Endothelial cell of umbilical vein (primary cell): ENCODE measurements at regions not wholly inside any gene's neighbourhood (a gene's known extent, or its start where the extent isn't known, plus 50 kb on each side); places are given as distances from the start of the nearest gene placed in this dataset.

Source experiments
- BruUV-seq: library from RNA; stranded (reverse); fragments of 400-500 nt; replicated peaks from 2 replicates; lab custom pipeline; 2021; lab: Mats Ljungman, UMichigan
- CTCF ChIA-PET: fragments of 300-600, 350-600 bp; sonication (Branson Sonifier 250); formaldehyde crosslinking; loops from one replicate; lab custom pipeline; 2021; ENCODE audit warnings: antibody characterized with exemption, inconsistent platforms; lab: Charles Lee
- POLR2A ChIA-PET: fragments of 300-600, 350-600 bp; sonication (Branson Sonifier 250); formaldehyde crosslinking; loops from one replicate; lab custom pipeline; 2021; ENCODE audit warnings: antibody characterized with exemption, inconsistent platforms; lab: Charles Lee
- DNase-seq: peaks from one replicate; pipeline ENCODE4 v3.0.0-alpha.2; 2011; ENCODE audit warnings: low read depth, low spot score
- FAIRE-seq: peaks from 2 replicates; lab custom pipeline; 2011; peaks lifted over from hg19 to GRCh38; lab: Jason Lieb, UNC
- H2AFZ ChIP-seq: 2 replicates; pipeline ENCODE4 v1.6.0; 2012; ENCODE audit warnings: low read depth, low read length, control low read depth, inconsistent platforms
- H3K27ac ChIP-seq: 2 replicates; pipeline ENCODE4 v1.5.1; 2011; ENCODE audit warnings: low read depth, mild to moderate bottlenecking, control low read depth, low read length, moderate library complexity; ENCODE audit not compliant: insufficient read depth
- H3K27me3 ChIP-seq, 2 experiments: 2 replicates each; pipeline versions ENCODE4 v1.6.0 to v1.6.1; 2011; ENCODE audit warnings: low read length in 2 of 2, mixed read lengths in 1 of 2; ENCODE audit not compliant: control insufficient read depth in 2 of 2, insufficient read depth in 2 of 2
- H3K36me3 ChIP-seq, 2 experiments: 2 replicates in 1 of 2; 3 replicates in 1 of 2; pipeline ENCODE4 v1.5.1; 2011; ENCODE audit warnings: low read length in 2 of 2, mild to moderate bottlenecking in 1 of 2, moderate library complexity in 1 of 2; ENCODE audit not compliant: control insufficient read depth in 2 of 2, insufficient read depth in 2 of 2; ENCODE audit errors: extremely low read depth in 1 of 2
- H3K4me1 ChIP-seq: 3 replicates; pipeline ENCODE4 v1.5.1; 2011; ENCODE audit warnings: mild to moderate bottlenecking, low read length; ENCODE audit not compliant: control insufficient read depth, insufficient read depth; ENCODE audit errors: extremely low read depth
- H3K4me2 ChIP-seq: 2 replicates; pipeline ENCODE4 v1.6.1; 2011; ENCODE audit warnings: low read length, control low read depth, mixed read lengths; ENCODE audit not compliant: insufficient read depth
- H3K4me3 ChIP-seq, 3 experiments: fragments of 200-600 bp in 1 of 3; sonication (generic), shearing (Covaris generic) in 1 of 3; replicated peaks in 1 of 3; 2 replicates each; pipeline ENCODE4 v1.5.1; 2011 to 2016; ENCODE audit warnings: control low read depth in 3 of 3, low read length in 3 of 3, mild to moderate bottlenecking in 2 of 3, inconsistent platforms in 1 of 3, low read depth in 1 of 3, moderate library complexity in 1 of 3; ENCODE audit not compliant: insufficient read depth in 1 of 3
- H3K79me2 ChIP-seq: 2 replicates; pipeline ENCODE4 v1.6.0; 2012; ENCODE audit warnings: low read length, inconsistent platforms; ENCODE audit not compliant: control insufficient read depth, insufficient read depth
- H3K9ac ChIP-seq: replicated peaks from 2 replicates; pipeline ENCODE3; 2011; ENCODE audit warnings: low read length, control low read depth; ENCODE audit not compliant: insufficient read depth; ENCODE audit errors: extremely low read depth
- H3K9me1 ChIP-seq: replicated peaks from 3 replicates; pipeline ENCODE4 v1.6.0; 2011; ENCODE audit warnings: mild to moderate bottlenecking, low read length; ENCODE audit not compliant: control insufficient read depth, insufficient read depth; ENCODE audit errors: extremely low read depth
- H3K9me3 ChIP-seq: replicated peaks from 2 replicates; pipeline ENCODE4 v1.5.1; 2012; ENCODE audit warnings: low read length, inconsistent platforms; ENCODE audit not compliant: control insufficient read depth, insufficient read depth
- H4K20me1 ChIP-seq: replicated peaks from 2 replicates; pipeline ENCODE3; 2011; ENCODE audit warnings: mild to moderate bottlenecking, low read length; ENCODE audit not compliant: control insufficient read depth, insufficient read depth; ENCODE audit errors: extremely low read depth
- EZH2 ChIP-seq: IDR thresholded peaks from 2 replicates; pipeline ENCODE4 v1.6.1; 2012; ENCODE audit warnings: borderline replicate concordance, low read depth, mild to moderate bottlenecking, moderate library complexity, low read length, inconsistent platforms; ENCODE audit not compliant: severe bottlenecking
- FOS ChIP-seq: IDR thresholded peaks from 2 replicates; pipeline ENCODE4 v1.6.1; 2011; ENCODE audit warnings: mild to moderate bottlenecking, low read length, moderate library complexity, borderline replicate concordance; ENCODE audit not compliant: insufficient read depth
- GATA2 ChIP-seq: IDR thresholded peaks from 2 replicates; pipeline ENCODE4 v1.7.0; 2011; ENCODE audit warnings: low read depth, mild to moderate bottlenecking, moderate library complexity, mixed read lengths, low read length; ENCODE audit not compliant: insufficient read length, insufficient read depth
- JUN ChIP-seq: IDR thresholded peaks from 2 replicates; pipeline ENCODE4 v1.6.1; 2011; ENCODE audit warnings: borderline replicate concordance, low read depth; ENCODE audit not compliant: insufficient read length, insufficient read depth
- MYC ChIP-seq: IDR thresholded peaks from one replicate; pipeline ENCODE4 v1.6.1; 2011; ENCODE audit warnings: mild to moderate bottlenecking, low read depth, low read length
- POLR2A ChIP-seq: IDR thresholded peaks from 2 replicates; pipeline ENCODE4 v1.6.1; 2012; ENCODE audit warnings: low read depth, mild to moderate bottlenecking, control low read depth, low read length
- POLR2AphosphoS5 ChIP-seq: IDR thresholded peaks from 2 replicates; pipeline ENCODE4 v1.6.1; 2012; ENCODE audit warnings: low read depth, mild to moderate bottlenecking, control low read depth, low read length, moderate library complexity; ENCODE audit not compliant: insufficient read depth
- dilution Hi-C: fragments of 300-500 bp; cut with MboI; formaldehyde crosslinking; loops from one replicate; pipeline ENCODE4 v1.15.0; 2019; ENCODE audit warnings: low sequenced_read_pairs; ENCODE audit not compliant: extremely low pct_ligation_motif_present
- intact Hi-C: fragments of 100-400 bp; cut with micrococcal nuclease; formaldehyde crosslinking; loops from one replicate; pipeline ENCODE4 v1.10.0; 2022
- TF ChIP-seq, protein P1 (sequence below), 2 donors: IDR thresholded peaks; 1 replicate in 1 of 2; 2 replicates in 1 of 2; pipeline ENCODE4 v1.5.1; 2011; ENCODE audit warnings: low read length in 2 of 2, mild to moderate bottlenecking in 2 of 2, moderate library complexity in 2 of 2, control low read depth in 1 of 2, inconsistent platforms in 1 of 2, low read depth in 1 of 2; ENCODE audit not compliant: insufficient read depth in 1 of 2; ENCODE audit errors: extremely low read depth in 1 of 2
- TF ChIP-seq, protein P2 (sequence below): IDR thresholded peaks from 2 replicates; pipeline ENCODE4 v1.6.1; 2011; ENCODE audit not compliant: insufficient read depth, insufficient read length

DNA sequence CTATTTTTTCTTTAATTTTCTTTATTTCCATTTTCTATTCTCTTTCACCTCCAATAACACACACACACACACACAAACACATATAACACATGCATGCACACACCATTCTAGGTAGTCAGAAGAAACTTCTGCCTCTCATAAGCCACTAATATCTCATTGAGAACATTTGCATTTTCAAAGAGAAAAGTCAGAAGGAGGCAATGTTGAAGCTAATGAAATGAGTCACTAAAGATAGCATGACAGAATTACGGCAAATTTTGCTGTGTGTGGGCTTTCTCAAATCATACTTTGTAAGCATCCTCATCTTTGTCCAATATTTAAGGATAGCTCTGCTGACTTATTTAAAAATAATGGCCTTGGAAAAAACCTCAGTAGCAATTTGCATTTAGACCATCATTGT, 291.3 kb downstream of the GUCY2F start:
- ChIA-PET POLR2A (no interaction called here), CTCF (no interaction called here)
- Histone ChIP-seq H3K9me3 (no peaks in the 10 kb centered on the region), H3K79me2 (no peaks in the 10 kb centered on the region), H3K4me1 (no peaks in the 10 kb centered on the region), H3K27ac (no peak overlapping the region), H3K27me3 (no peaks in the 10 kb centered on the region), H3K36me3 (no peaks in the 10 kb centered on the region), H2AFZ (no peak overlapping the region), H4K20me1 (no peaks in the 10 kb centered on the region), H3K4me3 (no peak overlapping the region), H3K4me2 (no peak overlapping the region), H3K9ac (no peak overlapping the region), H3K9me1 (no peaks in the 10 kb centered on the region)
- FAIRE-seq (no peak), DNase-seq (no peak)
- intact Hi-C loops = no loop called here
- TF ChIP-seq FOS (no peak), EZH2 (no peak), POLR2AphosphoS5 (no peak), MYC (no peak), POLR2A (no peak), GATA2 (no peak), JUN (no peak)
- TF ChIP-seq, protein P1, sequence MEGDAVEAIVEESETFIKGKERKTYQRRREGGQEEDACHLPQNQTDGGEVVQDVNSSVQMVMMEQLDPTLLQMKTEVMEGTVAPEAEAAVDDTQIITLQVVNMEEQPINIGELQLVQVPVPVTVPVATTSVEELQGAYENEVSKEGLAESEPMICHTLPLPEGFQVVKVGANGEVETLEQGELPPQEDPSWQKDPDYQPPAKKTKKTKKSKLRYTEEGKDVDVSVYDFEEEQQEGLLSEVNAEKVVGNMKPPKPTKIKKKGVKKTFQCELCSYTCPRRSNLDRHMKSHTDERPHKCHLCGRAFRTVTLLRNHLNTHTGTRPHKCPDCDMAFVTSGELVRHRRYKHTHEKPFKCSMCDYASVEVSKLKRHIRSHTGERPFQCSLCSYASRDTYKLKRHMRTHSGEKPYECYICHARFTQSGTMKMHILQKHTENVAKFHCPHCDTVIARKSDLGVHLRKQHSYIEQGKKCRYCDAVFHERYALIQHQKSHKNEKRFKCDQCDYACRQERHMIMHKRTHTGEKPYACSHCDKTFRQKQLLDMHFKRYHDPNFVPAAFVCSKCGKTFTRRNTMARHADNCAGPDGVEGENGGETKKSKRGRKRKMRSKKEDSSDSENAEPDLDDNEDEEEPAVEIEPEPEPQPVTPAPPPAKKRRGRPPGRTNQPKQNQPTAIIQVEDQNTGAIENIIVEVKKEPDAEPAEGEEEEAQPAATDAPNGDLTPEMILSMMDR (IDR thresholded peaks at IDR 0.05; ENCODE audit: extremely low read depth in 1 of 2, insufficient read depth in 1 of 2, low read depth in 1 of 2, low read length in 2 of 2) = no peak
- TF ChIP-seq, protein P2, sequence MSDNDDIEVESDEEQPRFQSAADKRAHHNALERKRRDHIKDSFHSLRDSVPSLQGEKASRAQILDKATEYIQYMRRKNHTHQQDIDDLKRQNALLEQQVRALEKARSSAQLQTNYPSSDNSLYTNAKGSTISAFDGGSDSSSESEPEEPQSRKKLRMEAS = no peak
- no TSS peak for BruUV-seq
- dilution Hi-C loops = no loop called here
